ENCODE measurements at regions not wholly inside any gene's neighbourhood (a gene's known extent, or its start where the extent isn't known, plus 50 kb on each side); places are given as distances from the start of the nearest gene placed in this dataset.

GRCh38 chr1:96363826-96364225, 357.8 kb upstream of the PTBP2 start:
- TF ChIP-seq CTCF (IDR thresholded peaks at IDR 0.05) (no peak), POLR2A (IDR thresholded peaks at IDR 0.05) (no peak)
